B cell (primary cell): ENCODE measurements at regions not wholly inside any gene's neighbourhood (a gene's known extent, or its start where the extent isn't known, plus 50 kb on each side); places are given as distances from the start of the nearest gene placed in this dataset.

Experiments
- ATAC-seq: fragments of 200-7000 bp; cut with Tn5 transposase; one replicate; pipeline ENCODE4 v1.10.0; 2021; ENCODE audit warnings: low read depth, mild to moderate bottlenecking, moderate number of reproducible peaks, moderate library complexity
- CTCF ChIA-PET: fragments of 350-600 bp; sonication (Branson Sonifier 250); formaldehyde crosslinking; loops from one replicate; lab custom pipeline; 2021; ENCODE audit warnings: antibody characterized with exemption, inconsistent platforms; lab: Charles Lee
- POLR2A ChIA-PET: fragments of 350-600 bp; sonication (Branson Sonifier 250); formaldehyde crosslinking; loops from one replicate; lab custom pipeline; 2021; ENCODE audit warnings: antibody characterized with exemption; lab: Charles Lee
- DNase-seq: peaks from one replicate; pipeline ENCODE4 v3.0.0; 2013
- H2AFZ ChIP-seq: 2 replicates; pipeline ENCODE4 v1.6.1; 2012; ENCODE audit warnings: mild to moderate bottlenecking, low read depth, low read length; ENCODE audit not compliant: insufficient read depth, poor library complexity, severe bottlenecking
- H3K27ac ChIP-seq, 2 donors: 1 replicate in 1 of 2; 2 replicates in 1 of 2; pipeline ENCODE4 v1.5.1; 2012 to 2013; ENCODE audit warnings: low read length in 2 of 2, mild to moderate bottlenecking in 2 of 2, moderate library complexity in 1 of 2
- H3K27me3 ChIP-seq, 4 experiments: fragments of 200-600 bp in 1 of 4; sonication (generic) in 1 of 4; replicated peaks in 1 of 4; 1 replicate in 2 of 4; 2 replicates in 2 of 4; pipeline versions ENCODE4 v1.6.1 to v1.7.0; 2013 to 2016; ENCODE audit warnings: low read length in 3 of 4, mild to moderate bottlenecking in 2 of 4, mixed read lengths in 1 of 4, moderate library complexity in 1 of 4; ENCODE audit not compliant: insufficient read depth in 4 of 4, control insufficient read depth in 3 of 4; ENCODE audit errors: control extremely low read depth in 1 of 4
- H3K36me3 ChIP-seq, 2 experiments: replicated peaks in 1 of 2; 1 replicate in 1 of 2; 2 replicates in 1 of 2; pipeline versions ENCODE4 v1.6.1 to v1.7.1; 2013; ENCODE audit warnings: low read length in 1 of 2; ENCODE audit not compliant: insufficient read depth in 2 of 2, control insufficient read depth in 1 of 2; ENCODE audit errors: control extremely low read depth in 1 of 2, extremely low read depth in 1 of 2
- H3K4me1 ChIP-seq, 2 donors: fragments of 200-600 bp in 1 of 2; sonication (generic) in 1 of 2; 1 replicate in 1 of 2; 2 replicates in 1 of 2; pipeline versions ENCODE4 v1.5.1 to v1.6.1; 2013 to 2017; ENCODE audit warnings: low read length in 2 of 2; ENCODE audit not compliant: control insufficient read depth in 2 of 2, insufficient read depth in 2 of 2
- H3K4me2 ChIP-seq: replicated peaks from 2 replicates; pipeline ENCODE3; 2012; ENCODE audit warnings: mild to moderate bottlenecking, low read depth, low read length; ENCODE audit not compliant: poor library complexity, severe bottlenecking
- H3K4me3 ChIP-seq, 5 experiments: fragments of 200-600 bp in 1 of 5; sonication (generic) in 1 of 5; 1 replicate in 3 of 5; 2 replicates in 2 of 5; pipeline versions ENCODE4 v1.5.1 to v1.7.0; 2011 to 2016; ENCODE audit warnings: low read length in 4 of 5, mild to moderate bottlenecking in 4 of 5, low read depth in 2 of 5, control low read depth in 1 of 5, moderate library complexity in 1 of 5; ENCODE audit not compliant: insufficient read depth in 1 of 5; ENCODE audit errors: control extremely low read depth in 1 of 5, extremely low read depth in 1 of 5
- H3K79me2 ChIP-seq: fragments of 200-600 bp; sonication (generic); one replicate; pipeline ENCODE4 v1.6.0; 2016; ENCODE audit warnings: low read length; ENCODE audit not compliant: control insufficient read depth, insufficient read depth
- H3K9ac ChIP-seq: fragments of 200-600 bp; sonication (generic); 2 replicates; pipeline ENCODE4 v1.6.1; 2017; ENCODE audit warnings: mild to moderate bottlenecking, low read length, moderate library complexity
- H3K9me3 ChIP-seq, 3 donors: one replicate each; pipeline versions ENCODE4 v1.6.1 to v1.7.1; 2013; ENCODE audit warnings: low read length in 2 of 3; ENCODE audit not compliant: control insufficient read depth in 2 of 3, insufficient read depth in 1 of 3; ENCODE audit errors: control extremely low read depth in 1 of 3
- H4K20me1 ChIP-seq: 2 replicates; pipeline ENCODE4 v1.6.0; 2012; ENCODE audit warnings: mild to moderate bottlenecking, low read length; ENCODE audit not compliant: insufficient read depth, control insufficient read depth, poor library complexity, severe bottlenecking
- H3K27ac Mint-ChIP-seq: one replicate; pipeline ENCODE4 v1.8.0; 2021; ENCODE audit warnings: mixed read lengths
- H3K27me3 Mint-ChIP-seq: one replicate; pipeline ENCODE4 v1.8.0; 2021; ENCODE audit warnings: mixed read lengths
- H3K4me1 Mint-ChIP-seq: one replicate; pipeline ENCODE4 v1.8.0; 2021; ENCODE audit warnings: mixed read lengths
- H3K4me3 Mint-ChIP-seq: one replicate; pipeline ENCODE4 v1.8.0; 2021; ENCODE audit warnings: mixed read lengths
- H3K9me3 Mint-ChIP-seq: one replicate; pipeline ENCODE4 v1.8.0; 2022; ENCODE audit warnings: mixed read lengths; ENCODE audit not compliant: insufficient read depth
- CTCF ChIP-seq: fragments of 200-600 bp; IDR thresholded peaks from one replicate; pipeline ENCODE4 v1.8.0; 2022; ENCODE audit warnings: antibody characterized with exemption, mild to moderate bottlenecking
- EZH2 ChIP-seq: IDR thresholded peaks from 2 replicates; pipeline ENCODE4 v1.6.1; 2012; ENCODE audit warnings: borderline replicate concordance, low read depth, mild to moderate bottlenecking, moderate library complexity, low read length; ENCODE audit not compliant: insufficient read depth, poor library complexity, severe bottlenecking
- WGBS: methylation state at CpG from one replicate; pipeline ENCODE4 v1.1.5; 2013; ENCODE audit warnings: missing lambda C conversion rate; ENCODE audit not compliant: insufficient coverage; 5-methylcytosine and 5-hydroxymethylcytosine counted together
- intact Hi-C: fragments of 100-400 bp; cut with micrococcal nuclease; formaldehyde crosslinking; loops from one replicate; pipeline ENCODE4 v1.10.0; 2022

- Histone ChIP-seq H2AFZ (no peak overlapping the region), H3K36me3 (no peaks in the 10 kb centered on the region), H3K4me1 (no peaks in the 10 kb centered on the region), H3K4me2 (no peak overlapping the region), H3K4me3 (no peak overlapping the region), H3K27me3 (peaks cover 0 to 23% (median 3%) of the 10 kb centered on the region in 4 experiments), H4K20me1 (no peaks in the 10 kb centered on the region), H3K79me2 (no peaks in the 10 kb centered on the region), H3K9me3 (peaks cover 0 to 16% (median 0%) of the 10 kb centered on the region in 3 donors), H3K27ac (no peak overlapping the region), H3K9ac (no peak overlapping the region)
- Mint-ChIP-seq H3K27me3 (peaks cover 50% of the 10 kb centered on the region), H3K27ac (no peak overlapping the region), H3K4me3 (no peak overlapping the region), H3K9me3 (no peaks in the 10 kb centered on the region), H3K4me1 (no peaks in the 10 kb centered on the region)
- no peak for DNase-seq
- no peak for TF ChIP-seq EZH2
- no peak for TF ChIP-seq CTCF
- ATAC-seq, result no peak
- ChIA-PET CTCF (interaction anchor here (1.7 kb wide), 1 partner anchor 101 kb away, joined by 5 read pairs; no protein-coding TSS in a partner anchor), POLR2A (no interaction called here)
- intact Hi-C loops, result loop anchor here (10.0 kb wide), 1 partner anchor 54 kb away; no protein-coding TSS in a partner anchor
- WGBS, result 88% methylated on average over 2 of the region's 4 CpGs
Observed at GRCh38 chr17:79290726-79291125, 216.1 kb downstream of the ENGASE start.

- H4K20me1 ChIP-seq, result no peaks in the 10 kb centered on the region
- no peak overlapping the region for H3K9ac ChIP-seq
- H3K27ac ChIP-seq, result no peak overlapping the region
- no peaks in the 10 kb centered on the region for H3K36me3 ChIP-seq
- no peak for TF ChIP-seq CTCF
- no peak for TF ChIP-seq EZH2
- peaks cover 0 to 11% (median 2%) of the 10 kb centered on the region in 4 experiments for H3K27me3 ChIP-seq
- intact Hi-C loops, result no loop called here
- 88% methylated on average over 6 of the region's 9 CpGs for WGBS
- no peak overlapping the region for H3K4me2 ChIP-seq
- H2AFZ ChIP-seq, result no peak overlapping the region
- CTCF ChIA-PET, result interaction anchor here (1.0 kb wide), 1 partner anchor 99 kb away, joined by 3 read pairs; no protein-coding TSS in a partner anchor
- no peaks in the 10 kb centered on the region for H3K79me2 ChIP-seq
- POLR2A ChIA-PET, result no interaction called here
- peaks cover 49% of the 10 kb centered on the region for H3K27me3 Mint-ChIP-seq
- no peaks in the 10 kb centered on the region for H3K9me3 Mint-ChIP-seq
- DNase-seq, result no peak
- no peaks in the 10 kb centered on the region for H3K4me1 Mint-ChIP-seq
- peaks cover 0 to 3% (median 0%) of the 10 kb centered on the region in 3 donors for H3K9me3 ChIP-seq
- ATAC-seq, result no peak
- H3K4me1 ChIP-seq, result no peaks in the 10 kb centered on the region
- no peak overlapping the region for H3K4me3 ChIP-seq
- no peak overlapping the region for H3K4me3 Mint-ChIP-seq
- no peak overlapping the region for H3K27ac Mint-ChIP-seq
Observed at GRCh38 chr17:79288950-79289349, 214.3 kb downstream of the ENGASE start.
